Jurkat, Clone E6-1 (cell line): ENCODE measurements at regions not wholly inside any gene's neighbourhood (a gene's known extent, or its start where the extent isn't known, plus 50 kb on each side); places are given as distances from the start of the nearest gene placed in this dataset.

Experiments
- DNase-seq: peaks from one replicate; pipeline ENCODE4 v3.0.0-alpha.2; 2011; ENCODE audit warnings: low read depth, low spot score
- H3K4me3 ChIP-seq: 2 replicates; pipeline ENCODE4 v1.5.1; 2011; ENCODE audit warnings: mild to moderate bottlenecking, low read length, control low read depth, moderate library complexity

- DNase-seq = no peak
Measured at GRCh38 chr12:105977236-105977635, 161.5 kb downstream of the NUAK1 start.

GRCh38 chr12:105977652-105978051, 161.1 kb downstream of the NUAK1 start:
- DNase-seq = no peak
- no peak overlapping the region for H3K4me3 ChIP-seq

More at GRCh38 chr12:105977236-105977635, 161.5 kb downstream of the NUAK1 start:
- H3K4me3 ChIP-seq = no peak overlapping the region

- no peak for DNase-seq
- no peak overlapping the region for H3K4me3 ChIP-seq
Measured at GRCh38 chr12:105978276-105978675, 160.5 kb downstream of the NUAK1 start.

GRCh38 chr12:105978686-105979085, 160.1 kb downstream of the NUAK1 start:
- no peak for DNase-seq
- no peak overlapping the region for H3K4me3 ChIP-seq

GRCh38 chr12:105980085-105980484, 158.7 kb downstream of the NUAK1 start:
- no peak overlapping the region for H3K4me3 ChIP-seq
- DNase-seq = no peak

- H3K4me3 ChIP-seq = no peak overlapping the region
- no peak for DNase-seq
Measured at GRCh38 chr12:105980533-105980932, 158.2 kb downstream of the NUAK1 start.

GRCh38 chr12:105982022-105982421, 156.7 kb downstream of the NUAK1 start:
- no peak overlapping the region for H3K4me3 ChIP-seq
- DNase-seq = no peak

- no peak overlapping the region for H3K4me3 ChIP-seq
- no peak for DNase-seq
Measured at GRCh38 chr12:105983622-105984320, 155.0 kb downstream of the NUAK1 start.

GRCh38 chr12:105985383-105985782, 153.4 kb downstream of the NUAK1 start:
- DNase-seq = no peak
- no peak overlapping the region for H3K4me3 ChIP-seq

- DNase-seq = no peak
- no peak overlapping the region for H3K4me3 ChIP-seq
Measured at GRCh38 chr12:105986779-105987684, 151.7 kb downstream of the NUAK1 start.

GRCh38 chr12:105987685-105988035, 151.1 kb downstream of the NUAK1 start:
- DNase-seq = no peak
- no peak overlapping the region for H3K4me3 ChIP-seq

GRCh38 chr12:105992849-105993740, 145.7 kb downstream of the NUAK1 start:
- no peak overlapping the region for H3K4me3 ChIP-seq
- DNase-seq = no peak

- DNase-seq = no peak
- H3K4me3 ChIP-seq = no peak overlapping the region
Measured at GRCh38 chr12:105993766-105994555, 144.8 kb downstream of the NUAK1 start.

GRCh38 chr12:105995961-105996431, 142.8 kb downstream of the NUAK1 start:
- DNase-seq = no peak
- no peak overlapping the region for H3K4me3 ChIP-seq

- no peak overlapping the region for H3K4me3 ChIP-seq
- DNase-seq = no peak
Measured at GRCh38 chr12:105998561-105998960, 140.2 kb downstream of the NUAK1 start.

- no peak for DNase-seq
- no peak overlapping the region for H3K4me3 ChIP-seq
Measured at GRCh38 chr12:106000382-106001104, 138.2 kb downstream of the NUAK1 start.

- no peak overlapping the region for H3K4me3 ChIP-seq
- DNase-seq = no peak
Measured at GRCh38 chr12:106001105-106001836, 137.5 kb downstream of the NUAK1 start.
